GM23248 (cell line): ENCODE measurements at regions not wholly inside any gene's neighbourhood (a gene's known extent, or its start where the extent isn't known, plus 50 kb on each side); places are given as distances from the start of the nearest gene placed in this dataset.

Experiments used
- EZH2 ChIP-seq: fragments of 200-600 bp; sonication (generic); IDR thresholded peaks from 2 replicates; pipeline ENCODE4 v1.6.1; 2018; ENCODE audit warnings: antibody characterized with exemption, mild to moderate bottlenecking; ENCODE audit not compliant: insufficient read depth, poor library complexity, severe bottlenecking
- EZH2phosphoT487 ChIP-seq: fragments of 200-600 bp; sonication (generic); IDR thresholded peaks from 2 replicates; pipeline ENCODE4 v1.6.1; 2018; ENCODE audit warnings: antibody characterized with exemption, moderate library complexity, mild to moderate bottlenecking, low read depth; ENCODE audit not compliant: insufficient read depth

GRCh38 chr13:83088858-83089257, 793.4 kb downstream of the SLITRK1 start:
- TF ChIP-seq EZH2phosphoT487 (no peak), EZH2 (no peak)
